CD4-positive, CD25-positive, alpha-beta regulatory T cell (primary cell): ENCODE measurements at regions not wholly inside any gene's neighbourhood (a gene's known extent, or its start where the extent isn't known, plus 50 kb on each side); places are given as distances from the start of the nearest gene placed in this dataset.

ENCODE experiments used
- ATAC-seq, 2 donors: fragments of 150-1000 bp; cut with Tn5 transposase; one replicate each; pipeline ENCODE4 v1.10.0; 2021; ENCODE audit warnings: low read depth in 2 of 2, moderate number of reproducible peaks in 2 of 2, moderate library complexity in 1 of 2
- DNase-seq, 3 donors: peaks; one replicate each; pipeline versions ENCODE4 v3.0.0 to v3.0.0-alpha.2; 2012 to 2022; ENCODE audit warnings: mixed read lengths in 1 of 3
- H3K27ac ChIP-seq: one replicate; pipeline ENCODE4 v1.7.0; 2013; ENCODE audit warnings: mild to moderate bottlenecking, low read length; ENCODE audit not compliant: insufficient read depth, poor library complexity, severe bottlenecking
- H3K27me3 ChIP-seq: one replicate; pipeline ENCODE4 v1.7.0; 2013; ENCODE audit warnings: low read length; ENCODE audit not compliant: control insufficient read depth, insufficient read depth
- H3K36me3 ChIP-seq: one replicate; pipeline ENCODE4 v1.7.0; 2013; ENCODE audit warnings: mild to moderate bottlenecking, low read length, moderate library complexity; ENCODE audit not compliant: control insufficient read depth, insufficient read depth
- H3K4me1 ChIP-seq: 2 replicates; pipeline ENCODE4 v1.7.0; 2013; ENCODE audit warnings: mild to moderate bottlenecking, low read length; ENCODE audit not compliant: insufficient read depth, control insufficient read depth, poor library complexity, severe bottlenecking
- H3K4me3 ChIP-seq: one replicate; pipeline ENCODE4 v1.7.0; 2013; ENCODE audit warnings: low read depth, mild to moderate bottlenecking, low read length, moderate library complexity
- H3K9me3 ChIP-seq, 2 experiments: 1 replicate in 1 of 2; 2 replicates in 1 of 2; pipeline ENCODE4 v1.7.0; 2013; ENCODE audit warnings: low read length in 2 of 2, mild to moderate bottlenecking in 1 of 2, moderate library complexity in 1 of 2; ENCODE audit not compliant: control insufficient read depth in 2 of 2
- H3K27ac Mint-ChIP-seq, 3 donors: one replicate each; pipeline ENCODE4 v1.8.0; 2020 to 2022; ENCODE audit warnings: mild to moderate bottlenecking in 3 of 3, mixed read lengths in 3 of 3, moderate library complexity in 2 of 3
- H3K27me3 Mint-ChIP-seq: one replicate; pipeline ENCODE4 v1.8.0; 2022; ENCODE audit warnings: mild to moderate bottlenecking, mixed read lengths
- H3K36me3 Mint-ChIP-seq: one replicate; pipeline ENCODE4 v1.8.0; 2020; ENCODE audit warnings: mixed read lengths
- H3K4me1 Mint-ChIP-seq, 4 donors: one replicate each; pipeline ENCODE4 v1.8.0; 2020 to 2022; ENCODE audit warnings: mixed read lengths in 4 of 4, mild to moderate bottlenecking in 1 of 4
- H3K4me3 Mint-ChIP-seq, 4 donors: one replicate each; pipeline ENCODE4 v1.8.0; 2020 to 2022; ENCODE audit warnings: mild to moderate bottlenecking in 4 of 4, mixed read lengths in 4 of 4, moderate library complexity in 3 of 4
- H3K9me3 Mint-ChIP-seq, 7 donors: one replicate each; pipeline ENCODE4 v1.8.0; 2020 to 2022; ENCODE audit warnings: mixed read lengths in 7 of 7, mild to moderate bottlenecking in 3 of 7, moderate library complexity in 2 of 7

- H3K9me3 ChIP-seq, result no peaks in the 10 kb centered on the region
- ATAC-seq, result no peak
- H3K4me3 Mint-ChIP-seq, result no peak overlapping the region
These were observed 145.8 kb downstream of the SAMD5 start for GRCh38 chr6:147654103-147654845.

GRCh38 chr6:147660334-147661311 lies 152.1 kb downstream of the SAMD5 start:
- Histone ChIP-seq H3K36me3 (no peaks in the 10 kb centered on the region), H3K27me3 (no peaks in the 10 kb centered on the region), H3K9me3 (no peaks in the 10 kb centered on the region), H3K4me1 (no peaks in the 10 kb centered on the region), H3K27ac (no peak overlapping the region), H3K4me3 (no peak overlapping the region)
- H3K4me3 Mint-ChIP-seq, result no peak overlapping the region
- peaks cover 0 to 5% (median 0%) of the 10 kb centered on the region in 7 donors for H3K9me3 Mint-ChIP-seq
- no peak for ATAC-seq
- H3K4me1 Mint-ChIP-seq, result no peaks in the 10 kb centered on the region
- H3K36me3 Mint-ChIP-seq, result no peaks in the 10 kb centered on the region
- DNase-seq, result no peak
- no peak overlapping the region for H3K27ac Mint-ChIP-seq
- no peaks in the 10 kb centered on the region for H3K27me3 Mint-ChIP-seq

More at GRCh38 chr6:147654103-147654845, 145.8 kb downstream of the SAMD5 start:
- Mint-ChIP-seq H3K9me3 (peaks cover 0 to 4% (median 0%) of the 10 kb centered on the region in 7 donors), H3K4me1 (no peaks in the 10 kb centered on the region), H3K36me3 (no peaks in the 10 kb centered on the region), H3K27me3 (no peaks in the 10 kb centered on the region), H3K27ac (no peak overlapping the region)
- no peaks in the 10 kb centered on the region for H3K36me3 ChIP-seq
- no peaks in the 10 kb centered on the region for H3K27me3 ChIP-seq
- no peaks in the 10 kb centered on the region for H3K4me1 ChIP-seq
- no peak overlapping the region for H3K27ac ChIP-seq
- no peak overlapping the region for H3K4me3 ChIP-seq
- no peak for DNase-seq

DNA sequence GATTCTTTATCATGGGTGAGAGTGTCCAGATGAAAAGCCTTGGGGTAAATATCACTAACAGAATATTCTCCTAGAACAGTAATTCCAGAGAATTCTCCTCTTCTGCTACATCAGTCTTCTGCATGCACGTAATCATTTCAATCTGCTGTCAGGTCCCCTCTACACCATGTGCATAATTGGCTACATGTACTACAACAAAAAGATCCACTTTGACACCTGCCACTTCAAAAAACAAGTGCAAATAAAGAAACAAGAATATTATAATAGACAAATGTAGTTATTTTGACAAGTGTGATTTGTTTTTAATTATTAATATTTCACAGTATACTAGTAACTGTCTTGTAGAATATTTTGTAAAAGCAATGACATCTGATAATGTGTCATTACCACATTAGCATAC lies 154.2 kb downstream of the SAMD5 start:
- ATAC-seq, result no peak
- no peaks in the 10 kb centered on the region for H3K36me3 ChIP-seq

GRCh38 chr6:147664092-147664491 lies 155.6 kb downstream of the SAMD5 start:
- Histone ChIP-seq H3K4me3 (no peak overlapping the region), H3K36me3 (no peaks in the 10 kb centered on the region), H3K9me3 (no peaks in the 10 kb centered on the region), H3K27me3 (no peaks in the 10 kb centered on the region), H3K4me1 (no peaks in the 10 kb centered on the region), H3K27ac (no peak overlapping the region)
- no peaks in the 10 kb centered on the region for H3K4me1 Mint-ChIP-seq
- DNase-seq (no peak), ATAC-seq (no peak)
- no peaks in the 10 kb centered on the region for H3K36me3 Mint-ChIP-seq
- H3K4me3 Mint-ChIP-seq, result no peak overlapping the region
- no peaks in the 10 kb centered on the region for H3K27me3 Mint-ChIP-seq
- H3K27ac Mint-ChIP-seq, result no peak overlapping the region
- H3K9me3 Mint-ChIP-seq, result peaks cover 0 to 6% (median 0%) of the 10 kb centered on the region in 7 donors

More for the DNA sequence above, 154.2 kb downstream of the SAMD5 start:
- no peak overlapping the region for H3K4me3 Mint-ChIP-seq
- peaks cover 0 to 5% (median 0%) of the 10 kb centered on the region in 7 donors for H3K9me3 Mint-ChIP-seq
- no peaks in the 10 kb centered on the region for H3K27me3 Mint-ChIP-seq
- H3K27ac Mint-ChIP-seq, result no peak overlapping the region
- Histone ChIP-seq H3K27me3 (no peaks in the 10 kb centered on the region), H3K4me3 (no peak overlapping the region), H3K27ac (no peak overlapping the region), H3K9me3 (no peaks in the 10 kb centered on the region), H3K4me1 (no peaks in the 10 kb centered on the region)
- DNase-seq, result no peak
- H3K4me1 Mint-ChIP-seq, result no peaks in the 10 kb centered on the region
- no peaks in the 10 kb centered on the region for H3K36me3 Mint-ChIP-seq

DNA sequence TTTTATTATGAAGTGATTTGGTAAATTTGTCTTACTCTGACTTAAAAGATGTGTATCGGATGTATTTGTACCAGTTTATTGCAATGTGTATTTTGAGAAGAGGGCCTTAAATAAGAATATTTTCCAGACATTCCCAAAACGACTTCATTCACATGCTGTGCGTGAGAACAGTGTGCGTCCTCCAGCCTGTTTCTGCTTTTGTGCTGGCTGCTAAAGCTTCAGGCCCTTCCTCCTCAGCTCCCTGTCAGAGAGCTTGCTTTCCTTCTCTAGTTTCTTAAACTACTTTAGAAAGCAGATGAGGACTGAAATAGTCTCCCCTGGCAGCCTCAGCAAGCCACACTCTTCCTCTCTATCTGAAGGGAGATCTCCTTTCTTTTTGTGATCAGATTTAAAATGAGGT lies 157.8 kb downstream of the SAMD5 start:
- Mint-ChIP-seq H3K36me3 (no peaks in the 10 kb centered on the region), H3K9me3 (peaks cover 0 to 5% (median 2%) of the 10 kb centered on the region in 7 donors), H3K27me3 (no peaks in the 10 kb centered on the region), H3K27ac (no peak overlapping the region), H3K4me1 (no peaks in the 10 kb centered on the region), H3K4me3 (no peak overlapping the region)
- no peaks in the 10 kb centered on the region for H3K9me3 ChIP-seq
- H3K4me1 ChIP-seq, result no peaks in the 10 kb centered on the region
- no peak overlapping the region for H3K27ac ChIP-seq
- H3K27me3 ChIP-seq, result no peaks in the 10 kb centered on the region
- no peak overlapping the region for H3K4me3 ChIP-seq
- ATAC-seq, result no peak
- H3K36me3 ChIP-seq, result no peaks in the 10 kb centered on the region
- DNase-seq, result no peak

DNA sequence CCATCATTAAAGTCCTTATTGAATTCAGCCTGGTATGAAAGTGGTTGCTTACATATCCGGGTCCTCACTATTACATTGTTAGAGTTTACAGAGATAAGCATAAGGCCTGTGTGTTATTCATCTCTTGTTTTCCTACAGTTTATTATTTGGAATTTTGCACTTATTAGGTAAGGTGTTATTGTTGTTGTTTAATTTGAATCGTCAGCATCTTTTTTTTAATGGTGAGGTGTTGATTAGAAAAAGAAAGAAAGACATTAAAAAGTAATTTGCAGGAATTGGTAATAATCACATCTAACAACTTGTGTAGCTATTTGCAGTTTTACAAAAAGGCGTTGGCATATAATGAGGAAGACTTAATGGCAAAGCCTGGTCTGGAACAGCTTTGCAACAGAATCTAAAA lies 158.6 kb downstream of the SAMD5 start:
- Mint-ChIP-seq H3K9me3 (peaks cover 0 to 5% (median 2%) of the 10 kb centered on the region in 7 donors), H3K4me3 (no peak overlapping the region), H3K27ac (no peak overlapping the region), H3K27me3 (no peaks in the 10 kb centered on the region), H3K36me3 (no peaks in the 10 kb centered on the region), H3K4me1 (no peaks in the 10 kb centered on the region)
- Histone ChIP-seq H3K36me3 (no peaks in the 10 kb centered on the region), H3K4me1 (no peaks in the 10 kb centered on the region), H3K27me3 (no peaks in the 10 kb centered on the region), H3K4me3 (no peak overlapping the region), H3K9me3 (no peaks in the 10 kb centered on the region), H3K27ac (no peak overlapping the region)
- no peak for DNase-seq
- ATAC-seq, result no peak

- H3K36me3 Mint-ChIP-seq, result no peaks in the 10 kb centered on the region
- DNase-seq (no peak), ATAC-seq (no peak)
- H3K9me3 Mint-ChIP-seq, result peaks cover 0 to 8% (median 4%) of the 10 kb centered on the region in 7 donors
- H3K4me1 Mint-ChIP-seq, result no peaks in the 10 kb centered on the region
- H3K27ac Mint-ChIP-seq, result no peak overlapping the region
- no peak overlapping the region for H3K4me3 Mint-ChIP-seq
- H3K36me3 ChIP-seq, result no peaks in the 10 kb centered on the region
- H3K9me3 ChIP-seq, result no peaks in the 10 kb centered on the region
- H3K27ac ChIP-seq, result no peak overlapping the region
- H3K4me1 ChIP-seq, result no peaks in the 10 kb centered on the region
- H3K27me3 ChIP-seq, result no peaks in the 10 kb centered on the region
- no peaks in the 10 kb centered on the region for H3K27me3 Mint-ChIP-seq
- no peak overlapping the region for H3K4me3 ChIP-seq
These were observed 165.6 kb downstream of the SAMD5 start for GRCh38 chr6:147674099-147674498.
